ENCODE measurements at regions not wholly inside any gene's neighbourhood (a gene's known extent, or its start where the extent isn't known, plus 50 kb on each side); places are given as distances from the start of the nearest gene placed in this dataset.

DNA sequence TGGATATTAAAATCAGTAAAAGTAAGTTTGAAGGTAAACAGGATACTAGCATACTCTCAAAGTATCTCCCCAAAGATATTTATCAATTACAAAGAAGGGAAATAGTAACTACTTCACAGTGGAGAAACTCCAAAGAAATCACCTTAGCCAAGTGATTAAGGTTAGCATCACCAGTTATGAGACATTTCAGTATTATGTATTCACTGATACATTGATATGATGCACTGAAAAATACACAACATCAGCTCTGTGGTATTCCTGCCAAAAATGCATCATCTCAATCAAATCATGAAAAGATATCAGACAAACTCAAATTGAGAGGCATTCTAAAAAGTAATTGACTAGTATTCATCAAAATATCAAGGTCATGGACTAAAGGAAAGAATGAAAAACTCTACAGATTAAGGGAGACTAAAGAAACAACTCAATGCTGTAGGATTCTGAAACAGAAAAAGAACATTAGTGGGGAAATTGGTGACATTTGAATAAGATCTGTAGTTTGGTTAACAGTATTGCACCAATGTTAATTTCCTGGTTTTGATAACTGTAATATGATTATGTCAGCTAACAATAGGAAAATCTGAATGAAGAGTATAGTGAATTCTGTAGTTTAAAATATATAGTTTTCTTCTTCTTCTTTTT, 215.4 kb downstream of the UACA start:
- no peak for DNase-seq

DNA sequence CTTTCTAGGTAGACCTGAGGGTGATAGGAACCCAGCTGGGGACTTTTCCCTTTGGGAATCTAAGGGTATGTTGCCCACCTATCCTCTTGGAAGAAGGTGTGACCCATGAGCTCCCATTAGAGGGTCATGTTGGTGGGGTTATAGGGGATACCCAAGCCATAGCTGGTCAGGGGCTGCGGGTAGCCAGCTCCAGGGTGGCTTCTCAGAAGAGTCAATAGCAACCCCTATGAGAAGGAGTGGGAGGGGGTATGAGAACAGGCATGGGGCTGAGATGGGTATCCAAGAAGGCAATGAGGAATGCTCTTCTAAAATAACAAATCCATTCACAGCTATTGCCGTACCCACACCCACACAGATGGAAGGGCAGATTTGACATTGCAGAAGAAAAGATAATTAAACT, 217.8 kb downstream of the UACA start:
- no peak for DNase-seq

DNA sequence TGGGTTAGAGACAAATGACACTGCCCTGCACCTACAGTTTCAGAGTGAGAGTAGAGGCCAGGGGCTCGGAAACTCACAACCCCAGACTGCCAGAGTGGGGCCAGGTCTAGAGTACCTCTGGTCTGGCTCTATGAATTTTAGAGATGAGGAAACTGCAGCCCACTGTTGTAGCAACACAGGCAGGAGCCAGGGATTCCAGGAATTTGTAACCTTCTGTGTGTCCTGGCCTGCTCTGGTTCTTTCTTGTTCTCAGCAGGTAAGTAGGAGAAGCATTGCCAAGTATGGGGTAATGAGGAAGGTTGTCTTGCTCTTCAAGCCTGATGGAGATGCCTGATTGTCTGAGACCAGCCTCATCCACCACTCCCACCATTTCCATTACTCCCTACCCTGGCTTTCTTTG, 221.8 kb downstream of the UACA start:
- DNase-seq = no peak

DNA sequence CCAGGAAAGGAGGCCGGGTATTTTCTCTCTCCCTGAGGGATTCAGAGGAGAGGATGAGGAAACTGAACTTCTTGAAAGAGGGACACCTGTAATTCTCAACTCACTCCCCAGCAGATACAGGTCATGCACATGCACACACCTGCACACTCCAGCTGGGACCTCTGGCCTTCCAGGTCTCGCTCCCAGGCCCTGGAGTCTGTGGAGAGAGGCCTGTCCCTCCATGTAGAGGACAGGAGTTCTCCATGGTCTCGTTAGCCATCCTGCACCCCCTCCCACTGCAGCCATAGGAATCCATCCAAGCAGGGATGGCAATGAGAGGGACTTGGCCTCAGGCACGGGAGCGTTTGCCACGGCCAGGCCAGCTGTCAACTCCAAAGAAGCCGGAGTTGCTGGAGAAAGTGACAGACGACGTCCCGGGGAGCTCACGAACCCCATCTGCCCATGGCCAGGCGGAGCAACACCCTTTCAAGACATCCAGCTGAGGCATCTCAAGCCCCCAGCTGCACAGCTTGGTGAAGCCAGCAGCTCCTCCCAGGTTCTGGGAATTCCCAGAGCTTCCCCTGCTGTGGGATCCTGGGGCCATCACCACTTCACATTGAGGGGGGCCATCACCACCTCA, 223.3 kb downstream of the UACA start:
- DNase-seq = no peak

DNA sequence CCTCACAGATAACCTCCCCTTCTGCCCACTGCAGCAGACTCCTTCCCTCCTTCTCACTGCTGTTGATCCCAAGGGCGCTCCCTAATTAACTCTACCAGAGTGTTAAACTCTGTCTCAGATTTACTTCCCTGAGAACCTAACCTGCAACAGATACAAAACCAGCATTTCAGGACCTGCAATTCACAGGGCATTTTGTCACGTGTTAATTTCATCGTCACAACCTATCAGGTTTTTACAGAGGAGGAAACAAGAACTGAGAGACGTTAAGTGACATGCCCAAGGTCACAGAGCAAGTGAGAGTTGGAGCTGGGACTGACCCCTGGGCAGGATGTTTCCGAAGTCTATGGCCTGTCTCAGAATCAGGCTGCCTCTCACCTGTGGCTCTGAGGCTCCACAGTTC, 223.9 kb downstream of the UACA start:
- no peak for DNase-seq

DNA sequence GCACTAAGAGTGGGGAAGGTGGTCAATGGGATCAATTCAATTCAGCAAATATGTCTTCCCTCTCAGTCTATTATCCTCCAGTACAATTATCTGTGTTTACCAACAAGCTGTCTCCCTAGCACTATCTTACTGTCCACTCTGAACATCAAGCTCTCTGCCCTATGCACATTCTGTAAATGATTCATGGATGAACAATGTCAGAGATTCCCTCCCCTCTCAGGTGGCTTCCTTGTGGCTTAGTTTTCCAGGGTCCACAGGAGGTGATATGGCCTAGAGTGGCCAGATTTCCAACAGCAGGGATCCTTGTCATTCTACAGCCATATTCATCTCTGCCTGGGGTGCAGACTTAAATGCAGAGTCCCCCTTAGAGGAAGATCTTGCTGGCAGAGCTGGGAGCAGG, 225.1 kb downstream of the UACA start:
- DNase-seq = no peak

DNA sequence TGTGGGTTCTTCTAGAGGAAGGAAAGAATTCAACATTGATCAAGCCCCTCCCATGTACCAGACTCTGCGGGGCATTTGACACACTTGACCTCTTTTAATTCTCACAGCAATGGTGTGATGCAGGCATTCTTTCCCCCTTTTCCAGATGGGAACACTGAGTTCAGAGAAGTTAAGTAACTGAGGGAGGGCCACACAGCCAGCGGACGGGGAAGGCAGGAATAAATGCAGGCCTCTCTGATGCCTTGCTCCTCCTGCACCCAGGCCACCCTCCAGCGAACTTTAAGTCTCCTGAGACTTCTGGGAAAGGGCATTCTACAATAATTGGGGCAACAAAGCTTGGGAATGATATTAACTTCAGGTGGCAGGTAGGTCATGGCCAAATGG, 227.4 kb downstream of the UACA start:
- DNase-seq = no peak

DNA sequence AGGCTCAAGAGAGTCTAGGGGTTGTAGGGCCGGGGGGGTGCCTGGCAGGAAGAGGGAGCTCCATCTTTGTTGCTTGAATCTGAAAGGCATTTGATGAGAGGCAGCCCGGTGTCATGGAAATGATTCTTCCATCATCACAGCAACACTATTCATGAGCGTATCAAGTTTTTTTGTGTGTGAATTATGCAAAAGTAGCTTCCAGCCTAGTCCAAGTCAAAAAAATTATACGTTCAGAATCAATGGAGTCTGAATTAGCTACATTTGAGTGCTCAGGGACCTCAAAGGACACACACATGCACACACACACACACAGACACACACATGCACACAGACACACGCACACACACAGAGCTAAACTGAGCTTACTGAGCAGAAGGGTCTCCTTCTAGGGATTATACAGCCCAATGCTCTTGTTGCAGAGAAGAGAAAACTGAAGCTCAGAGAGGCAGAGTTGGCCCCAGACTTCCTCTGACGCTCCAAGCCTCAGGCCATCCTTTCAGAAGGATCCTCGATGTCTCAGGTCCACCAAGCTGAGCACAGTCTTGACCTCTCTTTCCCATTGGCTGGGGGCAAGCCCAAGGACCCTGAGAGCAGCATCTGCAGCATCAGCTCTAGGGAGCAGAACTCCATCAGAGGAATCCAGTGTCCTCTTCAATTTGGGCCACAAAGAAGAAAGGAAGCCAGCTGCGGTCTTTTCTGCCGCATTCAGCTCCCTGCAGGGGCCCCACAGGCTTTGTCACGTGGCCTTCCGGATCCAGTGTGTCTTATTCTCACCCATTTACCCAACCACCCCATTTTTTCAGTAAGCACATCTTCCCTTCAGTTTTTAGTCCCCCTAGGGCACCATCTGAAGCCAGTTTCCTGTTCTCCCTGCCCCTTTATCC, 228.0 kb downstream of the UACA start:
- no peak for DNase-seq

DNA sequence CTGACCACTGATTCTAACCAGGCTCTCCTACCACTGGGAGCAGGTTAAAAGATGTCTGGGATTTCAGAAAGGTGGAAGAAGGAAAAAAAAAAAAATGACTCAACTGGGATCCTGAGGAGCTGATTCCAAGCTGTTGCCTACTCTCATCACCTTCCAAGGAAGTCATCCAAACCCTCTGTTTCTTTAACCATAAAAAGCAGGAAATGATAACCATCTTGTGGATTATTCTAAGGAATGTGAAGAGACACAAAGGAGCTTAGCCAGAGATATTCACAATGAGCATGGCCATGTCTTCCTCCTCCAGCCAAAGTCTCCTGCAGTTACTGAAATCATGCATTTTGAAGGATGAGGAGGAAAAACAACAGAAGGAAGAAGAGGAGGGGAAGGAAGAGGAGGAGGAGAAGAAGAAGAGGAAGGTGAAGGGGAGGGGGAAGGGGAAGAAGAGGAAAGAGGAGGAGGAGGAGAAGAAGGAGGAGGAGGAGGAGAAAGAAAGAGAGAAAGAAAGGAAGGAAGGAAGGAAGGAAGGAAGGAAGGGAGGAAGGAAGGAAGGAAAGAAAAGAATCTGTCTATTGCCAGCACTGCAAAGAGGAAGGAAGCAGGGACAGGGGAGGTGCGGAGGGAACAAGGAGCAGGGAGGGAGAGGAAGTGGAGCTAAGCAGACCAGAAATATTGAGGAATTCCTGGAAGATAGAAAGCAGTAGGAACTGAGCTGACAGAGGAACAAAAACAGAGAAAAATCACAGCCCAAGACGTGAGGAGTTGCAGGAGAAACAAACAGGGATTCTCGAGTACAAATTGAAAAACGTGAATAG, 229.2 kb downstream of the UACA start:
- no peak for DNase-seq

DNA sequence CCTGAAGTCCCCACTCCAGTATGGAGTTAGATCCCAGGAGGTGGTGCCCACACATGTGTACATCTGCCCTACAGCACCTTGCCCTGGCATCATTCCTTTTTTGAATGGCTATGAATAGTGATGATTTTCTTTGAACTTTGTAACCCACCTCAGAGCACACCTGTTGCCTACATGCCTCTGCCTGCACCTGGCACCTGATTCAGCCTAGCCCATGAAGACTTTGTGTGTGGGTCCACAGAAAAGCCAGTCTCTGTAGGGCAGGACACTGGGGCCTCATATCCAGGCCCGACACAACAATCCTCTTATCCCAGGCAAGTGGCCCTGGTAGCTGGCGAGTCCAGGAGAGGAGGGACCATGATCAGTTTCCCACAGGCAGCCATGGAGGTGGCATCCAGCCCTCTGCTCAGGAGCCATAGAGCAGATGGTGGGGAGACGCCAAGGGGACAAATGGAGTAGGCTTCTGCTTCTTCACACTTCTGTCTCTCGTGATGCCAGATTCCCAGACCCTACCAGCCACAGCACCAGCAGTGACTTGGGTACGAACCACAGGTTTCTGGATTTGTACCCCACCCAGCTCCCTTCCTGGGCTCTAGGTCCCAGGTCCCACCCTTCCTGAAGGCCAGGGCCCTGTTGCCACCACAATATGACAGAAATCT, 230.7 kb downstream of the UACA start:
- DNase-seq = no peak

DNA sequence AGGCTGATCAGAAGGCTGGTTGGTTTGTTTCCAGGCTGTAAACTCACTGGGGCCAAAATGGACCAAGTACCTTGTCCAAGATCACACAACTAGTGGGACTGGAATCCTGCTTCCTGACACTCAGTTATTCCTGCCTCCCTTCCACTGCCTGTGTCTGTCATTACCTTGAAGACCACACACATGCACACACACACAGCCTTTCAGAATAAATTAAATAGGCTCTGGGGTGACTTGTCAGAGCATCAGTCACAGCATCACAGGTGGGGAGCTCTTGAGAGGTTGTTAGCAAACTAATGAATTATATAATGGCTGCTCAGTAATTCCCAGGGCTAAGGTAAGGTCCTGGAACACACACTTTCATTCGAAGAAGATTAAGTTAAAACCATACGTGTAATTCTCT, 231.8 kb downstream of the UACA start:
- DNase-seq = peak in 1 of 3 experiments; percentile 69

DNA sequence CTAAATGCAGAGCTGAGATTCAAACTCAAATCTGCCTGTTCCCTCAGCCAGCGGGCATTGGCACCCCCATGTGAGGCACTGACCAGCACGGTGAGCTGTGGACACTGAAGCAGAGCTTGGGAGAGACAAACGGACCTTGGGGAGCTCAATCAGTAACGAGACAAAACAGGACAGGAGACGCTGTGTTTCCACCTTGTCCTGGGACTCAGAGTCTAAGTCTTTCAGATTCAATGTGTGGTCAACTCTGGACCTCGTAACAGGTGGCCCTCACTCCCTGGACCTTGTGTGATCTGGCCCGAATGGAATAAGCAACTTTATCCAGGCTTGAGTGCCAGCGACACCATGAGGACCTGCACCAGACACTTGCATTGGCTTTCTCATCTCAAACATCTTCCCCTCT, 232.5 kb downstream of the UACA start:
- DNase-seq = no peak

DNA sequence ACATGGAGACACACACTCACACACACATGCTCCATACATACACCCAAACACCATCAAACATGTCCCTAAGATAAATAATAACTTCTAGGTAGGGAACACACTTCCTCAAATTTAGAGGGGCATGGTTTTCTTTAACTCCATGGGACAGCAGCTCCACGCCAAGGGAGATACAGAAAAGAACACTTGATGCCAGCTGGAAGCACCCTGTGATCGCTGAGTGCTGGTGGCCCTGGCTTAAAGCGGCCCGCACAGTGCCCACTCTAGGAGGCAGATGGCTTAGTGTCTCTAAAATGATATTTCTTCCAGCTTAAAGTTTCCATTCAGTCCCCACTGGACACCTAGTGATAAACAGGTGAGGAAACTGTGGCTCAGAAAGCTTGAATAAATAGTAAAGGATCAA, 232.9 kb downstream of the UACA start:
- no peak for DNase-seq

DNA sequence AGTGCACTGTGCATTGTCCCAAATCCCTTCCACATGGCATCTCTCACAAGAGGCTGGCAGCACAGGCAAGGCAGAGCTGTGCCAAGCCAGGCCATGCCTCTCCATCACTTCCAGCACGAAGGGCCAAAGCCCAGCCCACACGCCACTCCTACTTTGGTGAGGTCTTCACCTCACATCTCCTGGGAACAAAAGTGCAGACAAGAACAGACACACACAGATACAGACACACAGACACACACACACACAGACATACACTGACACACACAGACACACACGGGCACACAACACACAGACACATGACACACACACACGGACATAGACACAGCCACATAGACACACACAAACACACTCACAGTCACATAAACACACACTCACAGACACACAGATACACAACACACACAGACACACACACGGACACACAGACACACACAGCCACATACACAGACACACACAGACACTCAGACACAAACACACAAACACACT, 233.3 kb downstream of the UACA start:
- DNase-seq = no peak

DNA sequence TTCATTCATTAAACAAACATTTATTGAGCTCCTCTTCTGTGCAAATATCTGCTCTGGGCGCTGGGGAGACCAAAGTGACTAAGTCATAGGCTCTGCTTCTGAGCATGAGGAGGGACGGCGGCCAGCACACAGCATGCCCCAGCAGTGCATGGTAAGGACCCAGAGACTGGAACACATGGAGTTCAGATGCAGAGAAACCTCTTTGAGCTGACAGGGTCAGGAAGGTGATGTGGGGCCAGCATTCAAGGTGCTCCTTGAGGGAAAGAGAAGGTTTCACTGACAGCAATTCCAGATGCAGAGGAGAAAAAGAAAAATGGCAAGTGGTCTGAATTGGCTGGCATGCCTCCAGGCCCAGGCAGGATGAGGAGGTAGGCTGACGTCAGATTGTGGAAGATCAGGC, 234.5 kb downstream of the UACA start:
- no peak for DNase-seq

DNA sequence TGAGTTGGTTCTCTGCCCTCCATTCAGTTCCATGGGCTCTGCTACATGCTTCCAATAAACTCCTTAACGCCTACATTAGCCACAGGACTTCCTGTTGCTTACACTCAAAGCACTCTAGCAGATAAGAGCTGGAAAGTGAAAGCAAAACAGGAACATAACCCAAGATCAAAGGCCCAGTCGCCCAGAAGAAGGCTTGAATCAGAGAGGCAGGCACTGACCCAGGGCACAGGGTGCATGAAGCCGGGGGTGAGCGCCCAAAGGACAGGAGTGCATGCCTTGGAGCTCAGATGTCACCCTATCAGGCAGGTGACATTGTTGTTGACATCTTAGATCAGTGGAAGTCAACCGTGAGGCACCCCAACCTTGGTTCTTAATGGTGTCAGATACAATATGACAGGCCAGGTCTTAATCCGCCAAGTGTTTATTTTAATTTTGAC, 235.1 kb downstream of the UACA start:
- peak; percentile 14 to 44 (median 14) for DNase-seq

DNA sequence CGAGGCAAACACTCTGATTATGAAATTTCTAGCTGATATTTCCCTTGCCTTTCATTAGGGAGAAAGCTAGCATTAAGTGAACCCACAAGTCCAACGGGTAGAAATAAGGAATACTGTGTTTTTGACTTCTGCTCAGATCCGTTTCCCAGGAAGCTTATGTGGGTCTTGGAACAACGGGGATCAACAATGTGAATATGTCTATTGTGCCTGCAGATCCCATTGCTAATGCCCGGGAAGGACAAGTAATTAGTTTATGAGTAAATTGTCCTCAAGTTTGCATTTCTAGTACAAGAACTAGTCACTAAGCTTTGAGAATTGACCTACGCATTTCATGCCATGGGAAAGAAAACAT, 236.4 kb downstream of the UACA start:
- DNase-seq = no peak

DNA sequence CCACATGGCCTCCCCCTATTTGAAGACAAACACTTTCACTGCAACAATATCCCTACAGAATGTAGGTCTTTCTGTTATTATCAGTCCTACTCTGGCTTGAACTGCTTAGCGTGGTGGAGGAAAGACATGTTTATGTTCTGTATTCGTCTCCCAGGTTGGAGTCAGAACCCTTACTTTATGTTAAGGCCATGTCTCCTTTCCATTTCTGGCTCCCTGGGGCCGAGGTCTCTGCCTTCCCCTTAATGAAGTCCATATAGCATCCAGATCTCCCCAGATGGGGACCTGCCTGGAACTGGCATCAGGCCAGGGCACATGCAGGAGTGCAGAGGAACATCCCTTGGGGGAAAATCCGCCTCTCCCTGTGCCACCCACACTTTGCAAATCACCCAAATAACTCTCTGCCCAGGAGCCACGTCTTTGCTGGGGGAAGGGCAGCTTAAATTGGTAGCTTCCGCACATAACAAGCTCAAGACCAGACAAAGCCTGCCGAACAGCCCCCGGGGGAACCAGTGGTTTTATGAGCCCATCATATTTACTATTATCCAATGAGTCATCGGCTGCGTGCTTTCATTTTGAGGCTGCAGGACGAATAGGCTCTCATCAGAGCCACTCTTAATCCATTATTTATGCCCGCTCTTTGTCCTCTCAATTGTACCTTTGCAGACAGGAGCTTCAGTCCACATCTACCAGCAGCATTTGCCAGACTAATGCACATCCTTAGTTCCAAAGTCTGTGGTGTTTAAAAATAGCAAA, 237.0 kb downstream of the UACA start:
- peak; percentile 90 to 100 (median 98) for DNase-seq

DNA sequence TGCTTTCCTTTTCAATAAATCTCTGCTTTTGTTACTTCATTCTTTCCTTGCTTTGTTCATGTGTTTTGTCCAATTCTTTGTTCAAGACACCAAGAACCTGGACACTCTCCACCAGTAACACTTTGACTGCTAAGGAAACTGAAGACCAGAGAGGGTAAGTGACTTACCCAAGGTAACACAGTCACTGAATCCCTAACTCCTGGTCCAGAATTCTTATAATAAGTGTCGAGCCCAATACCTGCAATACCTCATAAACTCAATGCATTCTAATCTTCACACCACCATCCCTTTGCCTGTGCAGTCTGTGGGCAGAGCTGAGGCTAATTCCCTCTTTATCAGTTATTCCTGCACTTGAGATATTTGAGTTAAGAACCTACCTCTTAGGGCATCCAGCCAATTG, 237.8 kb downstream of the UACA start:
- DNase-seq = no peak

DNA sequence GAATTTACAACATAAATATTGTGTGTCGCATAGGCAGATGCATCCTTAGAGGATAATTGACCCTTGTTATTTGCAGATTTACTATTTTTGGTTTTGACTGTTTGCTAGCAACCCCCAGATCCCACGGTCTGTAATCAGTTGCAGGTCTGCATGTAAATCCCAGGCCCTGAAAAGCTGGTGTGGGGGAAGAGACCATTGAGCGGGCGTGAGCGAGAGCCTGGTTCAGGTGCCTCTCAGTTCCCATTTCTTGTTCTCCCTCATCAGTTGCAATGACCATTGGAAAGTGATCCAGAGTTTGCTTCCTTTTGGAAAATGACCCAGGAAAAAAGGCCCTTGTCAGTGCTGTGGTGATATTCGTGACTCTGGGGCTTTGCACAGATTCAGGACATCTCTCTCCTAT, 238.9 kb downstream of the UACA start:
- DNase-seq = peak in 1 of 3 experiments; percentile 70

DNA sequence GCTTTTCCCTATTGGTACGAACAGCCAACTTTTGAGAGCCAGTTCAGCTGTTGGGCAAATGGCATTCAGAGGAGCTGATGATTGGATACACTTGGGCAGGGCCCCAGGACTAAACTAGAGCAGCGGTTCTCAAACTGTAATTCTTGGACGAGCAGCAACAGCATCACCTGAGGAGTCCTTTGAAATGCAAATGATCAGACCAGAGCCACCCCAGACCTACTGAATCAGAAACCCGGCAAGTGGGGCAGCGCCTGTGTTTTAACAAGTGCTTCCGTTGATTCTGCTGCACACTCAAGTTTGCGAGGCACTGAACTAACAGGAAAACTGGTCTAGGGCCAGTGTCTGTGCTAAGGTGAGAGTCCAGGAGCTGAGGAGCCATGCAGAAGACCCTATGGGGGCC, 239.7 kb downstream of the UACA start:
- DNase-seq = peak in 1 of 3 experiments; percentile 13

DNA sequence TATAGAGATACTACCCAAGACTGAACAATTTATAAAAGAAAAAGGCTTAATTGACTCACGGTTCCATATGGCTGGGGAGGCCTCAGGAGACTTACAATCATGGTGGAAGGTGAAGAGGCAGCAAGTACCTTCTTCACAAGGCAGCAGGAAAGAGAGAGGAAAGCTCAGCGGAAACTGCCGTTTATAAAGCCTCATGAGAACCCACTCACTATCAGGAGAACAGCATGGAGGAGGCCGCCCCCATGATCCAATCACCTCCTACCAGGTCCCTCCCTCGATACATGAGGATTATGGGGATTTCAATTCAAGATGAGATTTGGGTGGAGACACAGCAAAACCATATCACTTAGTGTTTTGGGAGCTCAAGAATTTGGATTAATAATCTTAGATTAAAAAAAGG, 240.2 kb downstream of the UACA start:
- no peak for DNase-seq
